Endothelial cell of umbilical vein (primary cell): ENCODE measurements at regions not wholly inside any gene's neighbourhood (a gene's known extent, or its start where the extent isn't known, plus 50 kb on each side); places are given as distances from the start of the nearest gene placed in this dataset.

Experiments used
- BruUV-seq: library from RNA; stranded (reverse); fragments of 400-500 nt; replicated peaks from 2 replicates; lab custom pipeline; 2021; lab: Mats Ljungman, UMichigan
- CTCF ChIA-PET: fragments of 300-600, 350-600 bp; sonication (Branson Sonifier 250); formaldehyde crosslinking; loops from one replicate; lab custom pipeline; 2021; ENCODE audit warnings: antibody characterized with exemption, inconsistent platforms; lab: Charles Lee
- POLR2A ChIA-PET: fragments of 300-600, 350-600 bp; sonication (Branson Sonifier 250); formaldehyde crosslinking; loops from one replicate; lab custom pipeline; 2021; ENCODE audit warnings: antibody characterized with exemption, inconsistent platforms; lab: Charles Lee
- DNase-seq: peaks from one replicate; pipeline ENCODE4 v3.0.0-alpha.2; 2011; ENCODE audit warnings: low read depth, low spot score
- FAIRE-seq: peaks from 2 replicates; lab custom pipeline; 2011; peaks lifted over from hg19 to GRCh38; lab: Jason Lieb, UNC
- H2AFZ ChIP-seq: 2 replicates; pipeline ENCODE4 v1.6.0; 2012; ENCODE audit warnings: low read depth, low read length, control low read depth, inconsistent platforms
- H3K27ac ChIP-seq: 2 replicates; pipeline ENCODE4 v1.5.1; 2011; ENCODE audit warnings: low read depth, mild to moderate bottlenecking, control low read depth, low read length, moderate library complexity; ENCODE audit not compliant: insufficient read depth
- H3K27me3 ChIP-seq, 2 experiments: 2 replicates each; pipeline versions ENCODE4 v1.6.0 to v1.6.1; 2011; ENCODE audit warnings: low read length in 2 of 2, mixed read lengths in 1 of 2; ENCODE audit not compliant: control insufficient read depth in 2 of 2, insufficient read depth in 2 of 2
- H3K36me3 ChIP-seq, 2 experiments: 2 replicates in 1 of 2; 3 replicates in 1 of 2; pipeline ENCODE4 v1.5.1; 2011; ENCODE audit warnings: low read length in 2 of 2, mild to moderate bottlenecking in 1 of 2, moderate library complexity in 1 of 2; ENCODE audit not compliant: control insufficient read depth in 2 of 2, insufficient read depth in 2 of 2; ENCODE audit errors: extremely low read depth in 1 of 2
- H3K4me1 ChIP-seq: 3 replicates; pipeline ENCODE4 v1.5.1; 2011; ENCODE audit warnings: mild to moderate bottlenecking, low read length; ENCODE audit not compliant: control insufficient read depth, insufficient read depth; ENCODE audit errors: extremely low read depth
- H3K4me2 ChIP-seq: 2 replicates; pipeline ENCODE4 v1.6.1; 2011; ENCODE audit warnings: low read length, control low read depth, mixed read lengths; ENCODE audit not compliant: insufficient read depth
- H3K4me3 ChIP-seq, 3 experiments: fragments of 200-600 bp in 1 of 3; sonication (generic), shearing (Covaris generic) in 1 of 3; replicated peaks in 1 of 3; 2 replicates each; pipeline ENCODE4 v1.5.1; 2011 to 2016; ENCODE audit warnings: control low read depth in 3 of 3, low read length in 3 of 3, mild to moderate bottlenecking in 2 of 3, inconsistent platforms in 1 of 3, low read depth in 1 of 3, moderate library complexity in 1 of 3; ENCODE audit not compliant: insufficient read depth in 1 of 3
- H3K79me2 ChIP-seq: 2 replicates; pipeline ENCODE4 v1.6.0; 2012; ENCODE audit warnings: low read length, inconsistent platforms; ENCODE audit not compliant: control insufficient read depth, insufficient read depth
- H3K9ac ChIP-seq: replicated peaks from 2 replicates; pipeline ENCODE3; 2011; ENCODE audit warnings: low read length, control low read depth; ENCODE audit not compliant: insufficient read depth; ENCODE audit errors: extremely low read depth
- H3K9me1 ChIP-seq: replicated peaks from 3 replicates; pipeline ENCODE4 v1.6.0; 2011; ENCODE audit warnings: mild to moderate bottlenecking, low read length; ENCODE audit not compliant: control insufficient read depth, insufficient read depth; ENCODE audit errors: extremely low read depth
- H3K9me3 ChIP-seq: replicated peaks from 2 replicates; pipeline ENCODE4 v1.5.1; 2012; ENCODE audit warnings: low read length, inconsistent platforms; ENCODE audit not compliant: control insufficient read depth, insufficient read depth
- H4K20me1 ChIP-seq: replicated peaks from 2 replicates; pipeline ENCODE3; 2011; ENCODE audit warnings: mild to moderate bottlenecking, low read length; ENCODE audit not compliant: control insufficient read depth, insufficient read depth; ENCODE audit errors: extremely low read depth
- CTCF ChIP-seq, 2 donors: IDR thresholded peaks; 1 replicate in 1 of 2; 2 replicates in 1 of 2; pipeline ENCODE4 v1.5.1; 2011; ENCODE audit warnings: low read length in 2 of 2, mild to moderate bottlenecking in 2 of 2, moderate library complexity in 2 of 2, control low read depth in 1 of 2, inconsistent platforms in 1 of 2, low read depth in 1 of 2; ENCODE audit not compliant: insufficient read depth in 1 of 2; ENCODE audit errors: extremely low read depth in 1 of 2
- EZH2 ChIP-seq: IDR thresholded peaks from 2 replicates; pipeline ENCODE4 v1.6.1; 2012; ENCODE audit warnings: borderline replicate concordance, low read depth, mild to moderate bottlenecking, moderate library complexity, low read length, inconsistent platforms; ENCODE audit not compliant: severe bottlenecking
- FOS ChIP-seq: IDR thresholded peaks from 2 replicates; pipeline ENCODE4 v1.6.1; 2011; ENCODE audit warnings: mild to moderate bottlenecking, low read length, moderate library complexity, borderline replicate concordance; ENCODE audit not compliant: insufficient read depth
- GATA2 ChIP-seq: IDR thresholded peaks from 2 replicates; pipeline ENCODE4 v1.7.0; 2011; ENCODE audit warnings: low read depth, mild to moderate bottlenecking, moderate library complexity, mixed read lengths, low read length; ENCODE audit not compliant: insufficient read length, insufficient read depth
- JUN ChIP-seq: IDR thresholded peaks from 2 replicates; pipeline ENCODE4 v1.6.1; 2011; ENCODE audit warnings: borderline replicate concordance, low read depth; ENCODE audit not compliant: insufficient read length, insufficient read depth
- MAX ChIP-seq: IDR thresholded peaks from 2 replicates; pipeline ENCODE4 v1.6.1; 2011; ENCODE audit not compliant: insufficient read depth, insufficient read length
- MYC ChIP-seq: IDR thresholded peaks from one replicate; pipeline ENCODE4 v1.6.1; 2011; ENCODE audit warnings: mild to moderate bottlenecking, low read depth, low read length
- POLR2A ChIP-seq: IDR thresholded peaks from 2 replicates; pipeline ENCODE4 v1.6.1; 2012; ENCODE audit warnings: low read depth, mild to moderate bottlenecking, control low read depth, low read length
- POLR2AphosphoS5 ChIP-seq: IDR thresholded peaks from 2 replicates; pipeline ENCODE4 v1.6.1; 2012; ENCODE audit warnings: low read depth, mild to moderate bottlenecking, control low read depth, low read length, moderate library complexity; ENCODE audit not compliant: insufficient read depth
- dilution Hi-C: fragments of 300-500 bp; cut with MboI; formaldehyde crosslinking; loops from one replicate; pipeline ENCODE4 v1.15.0; 2019; ENCODE audit warnings: low sequenced_read_pairs; ENCODE audit not compliant: extremely low pct_ligation_motif_present
- intact Hi-C: fragments of 100-400 bp; cut with micrococcal nuclease; formaldehyde crosslinking; loops from one replicate; pipeline ENCODE4 v1.10.0; 2022

GRCh38 chr2:72033636-72034035 is 114.0 kb downstream of the CYP26B1 start:
- ChIA-PET POLR2A (no interaction called here), CTCF (no interaction called here)
- H2AFZ ChIP-seq: no peak overlapping the region
- H3K36me3 ChIP-seq: no peaks in the 10 kb centered on the region
- no peak for TF ChIP-seq CTCF (IDR thresholded peaks at IDR 0.05; ENCODE audit: extremely low read depth in 1 of 2, insufficient read depth in 1 of 2, low read depth in 1 of 2, low read length in 2 of 2)
- no peak for TF ChIP-seq JUN
- TF ChIP-seq MYC: no peak
- no peak for TF ChIP-seq POLR2AphosphoS5
- TF ChIP-seq MAX: no peak
- no peak for TF ChIP-seq GATA2
- TF ChIP-seq FOS: no peak
- no peak for TF ChIP-seq POLR2A
- no peak for TF ChIP-seq EZH2
- no peak overlapping the region for H3K4me2 ChIP-seq
- intact Hi-C loops (no loop called here), dilution Hi-C loops (no loop called here)
- H3K79me2 ChIP-seq: no peaks in the 10 kb centered on the region
- H4K20me1 ChIP-seq: no peaks in the 10 kb centered on the region
- no peaks in the 10 kb centered on the region for H3K9me1 ChIP-seq
- no peak overlapping the region for H3K4me3 ChIP-seq
- H3K9me3 ChIP-seq: no peaks in the 10 kb centered on the region
- no peak for FAIRE-seq
- no peaks in the 10 kb centered on the region for H3K4me1 ChIP-seq
- no peak overlapping the region for H3K9ac ChIP-seq
- peaks cover 0 to 1% of the 10 kb centered on the region in 2 experiments for H3K27me3 ChIP-seq
- no peak overlapping the region for H3K27ac ChIP-seq
- no TSS peak for BruUV-seq
- DNase-seq: no peak
